Fibroblast of villous mesenchyme (primary cell): ENCODE measurements at regions not wholly inside any gene's neighbourhood (a gene's known extent, or its start where the extent isn't known, plus 50 kb on each side); places are given as distances from the start of the nearest gene placed in this dataset.

Experiments
- DNase-seq: peaks from one replicate; pipeline ENCODE4 v3.0.0-alpha.2; 2010; ENCODE audit warnings: low read depth
- H3K4me3 ChIP-seq: 2 replicates; pipeline ENCODE4 v1.5.1; 2011; ENCODE audit warnings: low read depth, mild to moderate bottlenecking, low read length
- TF ChIP-seq, protein P1 (sequence below): IDR thresholded peaks from 2 replicates; pipeline ENCODE4 v1.5.1; 2012; ENCODE audit warnings: low read depth, mild to moderate bottlenecking, low read length; ENCODE audit not compliant: insufficient read depth

DNA sequence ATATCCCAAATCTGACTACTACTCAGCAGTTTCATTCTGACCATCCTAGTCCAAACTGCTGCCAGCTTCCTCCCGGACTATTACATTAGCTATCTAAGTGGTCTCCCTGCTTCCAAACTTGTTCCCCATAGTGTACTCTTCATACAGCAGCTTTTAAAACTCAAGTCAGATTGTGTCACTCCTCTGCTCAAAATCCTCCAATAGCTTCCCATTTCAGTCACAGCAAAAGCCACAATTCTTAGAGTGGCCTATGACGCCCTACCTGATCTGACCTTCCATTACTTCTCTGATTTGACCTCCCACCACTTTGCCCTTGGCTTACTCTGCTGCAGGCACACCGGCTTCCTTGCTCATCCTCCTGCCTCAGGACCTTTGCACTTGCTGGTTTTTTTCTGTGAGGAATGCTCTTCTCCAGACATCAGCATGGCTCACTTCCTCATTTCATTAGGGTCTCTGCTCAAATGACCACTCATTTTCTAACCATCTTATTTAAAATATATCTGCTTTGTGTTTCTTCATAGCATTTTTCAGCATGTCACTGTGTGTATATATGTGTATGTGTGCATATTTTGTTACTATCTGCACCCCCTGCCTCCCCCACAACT is 111.1 kb upstream of the DTNBP1 start:
- no peak for DNase-seq
- H3K4me3 ChIP-seq, result no peak overlapping the region
- TF ChIP-seq, protein P1, sequence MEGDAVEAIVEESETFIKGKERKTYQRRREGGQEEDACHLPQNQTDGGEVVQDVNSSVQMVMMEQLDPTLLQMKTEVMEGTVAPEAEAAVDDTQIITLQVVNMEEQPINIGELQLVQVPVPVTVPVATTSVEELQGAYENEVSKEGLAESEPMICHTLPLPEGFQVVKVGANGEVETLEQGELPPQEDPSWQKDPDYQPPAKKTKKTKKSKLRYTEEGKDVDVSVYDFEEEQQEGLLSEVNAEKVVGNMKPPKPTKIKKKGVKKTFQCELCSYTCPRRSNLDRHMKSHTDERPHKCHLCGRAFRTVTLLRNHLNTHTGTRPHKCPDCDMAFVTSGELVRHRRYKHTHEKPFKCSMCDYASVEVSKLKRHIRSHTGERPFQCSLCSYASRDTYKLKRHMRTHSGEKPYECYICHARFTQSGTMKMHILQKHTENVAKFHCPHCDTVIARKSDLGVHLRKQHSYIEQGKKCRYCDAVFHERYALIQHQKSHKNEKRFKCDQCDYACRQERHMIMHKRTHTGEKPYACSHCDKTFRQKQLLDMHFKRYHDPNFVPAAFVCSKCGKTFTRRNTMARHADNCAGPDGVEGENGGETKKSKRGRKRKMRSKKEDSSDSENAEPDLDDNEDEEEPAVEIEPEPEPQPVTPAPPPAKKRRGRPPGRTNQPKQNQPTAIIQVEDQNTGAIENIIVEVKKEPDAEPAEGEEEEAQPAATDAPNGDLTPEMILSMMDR, result no peak

DNA sequence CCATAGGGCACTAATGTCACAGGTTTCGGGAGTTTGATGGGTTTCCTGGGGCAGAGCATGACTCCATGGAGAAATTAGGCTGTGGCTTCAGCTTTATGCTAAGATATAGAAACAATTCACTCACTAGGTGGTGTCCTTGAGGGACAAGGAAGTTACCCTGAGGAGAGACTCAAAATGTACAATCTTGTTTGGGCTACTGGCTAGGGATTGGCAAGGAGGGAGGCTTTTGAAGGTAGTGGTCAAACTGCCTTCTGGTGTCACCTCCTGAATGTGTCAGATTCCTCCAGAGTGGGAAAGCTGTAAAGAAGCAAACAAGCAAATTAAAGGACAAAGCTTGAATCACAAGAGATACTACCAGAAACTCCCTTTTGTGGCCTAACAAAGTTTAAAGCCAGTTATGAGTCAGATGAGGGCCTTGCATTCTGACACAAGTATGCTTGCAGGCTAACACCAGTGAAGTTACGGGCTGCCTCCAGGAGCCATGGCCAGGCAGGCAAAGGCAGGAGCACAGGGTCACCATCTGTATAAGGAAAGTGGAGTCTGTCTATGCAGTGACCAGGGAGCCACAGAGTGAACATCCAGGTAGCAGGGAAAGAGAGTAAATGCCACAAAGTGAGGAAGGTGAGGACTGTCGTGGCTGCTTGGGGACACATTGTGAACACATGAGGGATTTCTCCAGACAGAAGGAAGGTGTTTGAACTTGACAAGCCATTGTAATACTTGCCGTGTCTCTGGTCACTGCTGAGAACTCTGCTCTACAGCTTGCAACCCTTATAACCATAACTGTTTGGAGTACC is 107.7 kb upstream of the DTNBP1 start:
- DNase-seq, result peak; percentile 50
- TF ChIP-seq, protein P1, result peak; percentile 22
- no peak overlapping the region for H3K4me3 ChIP-seq

DNA sequence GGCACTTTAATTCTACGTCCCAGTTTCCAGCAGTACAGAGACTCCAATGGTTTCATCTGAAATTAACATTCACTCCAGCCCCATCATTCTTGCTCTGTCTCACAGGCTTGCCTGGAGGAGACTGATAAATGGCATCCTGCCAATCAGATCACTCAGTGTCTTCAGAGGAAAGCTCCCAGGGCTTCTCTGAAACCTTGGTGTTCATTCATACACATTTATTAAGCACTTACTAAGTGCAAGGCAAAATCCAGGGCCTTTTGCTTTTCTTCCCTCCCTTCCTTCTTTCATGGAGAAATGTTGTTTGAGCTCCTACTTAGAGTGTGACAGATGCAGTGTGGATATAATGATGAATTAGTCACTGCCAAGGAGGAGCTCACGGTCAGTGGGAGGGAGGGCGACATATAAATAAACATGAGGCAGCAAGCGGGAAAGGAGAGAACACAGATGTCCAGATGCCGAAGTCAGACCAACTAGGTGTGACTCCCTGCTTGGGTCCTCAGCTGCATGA is 106.7 kb upstream of the DTNBP1 start:
- DNase-seq, result peak; percentile 34
- TF ChIP-seq, protein P1, result no peak
- H3K4me3 ChIP-seq, result no peak overlapping the region

DNA sequence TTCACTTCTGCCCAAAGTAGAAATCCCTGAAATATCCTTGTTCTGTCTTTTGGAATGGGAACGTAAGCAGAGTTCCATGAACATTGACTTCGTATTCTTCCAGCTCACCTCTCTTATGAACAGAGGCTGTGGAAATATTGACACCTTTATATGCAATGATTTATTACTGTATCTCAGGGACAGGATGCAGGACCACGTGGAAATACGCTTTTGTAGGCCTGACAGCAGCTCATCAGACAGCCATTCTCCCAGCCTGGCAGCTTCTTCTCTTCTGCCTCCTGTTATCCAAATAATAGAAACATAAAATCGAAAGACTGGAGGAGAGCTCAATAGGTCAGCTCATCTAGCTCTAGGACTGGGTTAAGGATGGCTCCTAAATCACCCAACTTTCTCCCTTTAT is 106.2 kb upstream of the DTNBP1 start:
- TF ChIP-seq, protein P1, result no peak
- no peak overlapping the region for H3K4me3 ChIP-seq
- DNase-seq, result no peak

GRCh38 chr6:15763837-15764236 is 101.0 kb upstream of the DTNBP1 start:
- no peak overlapping the region for H3K4me3 ChIP-seq
- TF ChIP-seq, protein P1, result no peak
- DNase-seq, result peak; percentile 55

GRCh38 chr6:15763364-15763763 is 100.5 kb upstream of the DTNBP1 start:
- no peak overlapping the region for H3K4me3 ChIP-seq
- DNase-seq, result peak; percentile 49
- TF ChIP-seq, protein P1, result no peak
